ENCODE measurements at regions not wholly inside any gene's neighbourhood (a gene's known extent, or its start where the extent isn't known, plus 50 kb on each side); places are given as distances from the start of the nearest gene placed in this dataset.

- Mint-ChIP-seq H3K4me3 (ENCODE audit: low read depth, unreplicated experiment) (no peak overlapping the region), H3K36me3 (ENCODE audit: insufficient read depth, unreplicated experiment) (no peaks in the 10 kb centered on the region), H3K4me1 (ENCODE audit: low read depth, unreplicated experiment) (no peaks in the 10 kb centered on the region), H3K27me3 (ENCODE audit: unreplicated experiment) (no peaks in the 10 kb centered on the region), H3K27ac (ENCODE audit: unreplicated experiment) (no peak overlapping the region), H3K9me3 (ENCODE audit: low read depth, unreplicated experiment) (no peaks in the 10 kb centered on the region)
- BruUV-seq (replicated peaks) = no TSS peak
- intact Hi-C loops (cut with micrococcal nuclease; ENCODE audit: unreplicated experiment) = no loop called here
- DNase-seq = no peak
- TF ChIP-seq, protein P1, sequence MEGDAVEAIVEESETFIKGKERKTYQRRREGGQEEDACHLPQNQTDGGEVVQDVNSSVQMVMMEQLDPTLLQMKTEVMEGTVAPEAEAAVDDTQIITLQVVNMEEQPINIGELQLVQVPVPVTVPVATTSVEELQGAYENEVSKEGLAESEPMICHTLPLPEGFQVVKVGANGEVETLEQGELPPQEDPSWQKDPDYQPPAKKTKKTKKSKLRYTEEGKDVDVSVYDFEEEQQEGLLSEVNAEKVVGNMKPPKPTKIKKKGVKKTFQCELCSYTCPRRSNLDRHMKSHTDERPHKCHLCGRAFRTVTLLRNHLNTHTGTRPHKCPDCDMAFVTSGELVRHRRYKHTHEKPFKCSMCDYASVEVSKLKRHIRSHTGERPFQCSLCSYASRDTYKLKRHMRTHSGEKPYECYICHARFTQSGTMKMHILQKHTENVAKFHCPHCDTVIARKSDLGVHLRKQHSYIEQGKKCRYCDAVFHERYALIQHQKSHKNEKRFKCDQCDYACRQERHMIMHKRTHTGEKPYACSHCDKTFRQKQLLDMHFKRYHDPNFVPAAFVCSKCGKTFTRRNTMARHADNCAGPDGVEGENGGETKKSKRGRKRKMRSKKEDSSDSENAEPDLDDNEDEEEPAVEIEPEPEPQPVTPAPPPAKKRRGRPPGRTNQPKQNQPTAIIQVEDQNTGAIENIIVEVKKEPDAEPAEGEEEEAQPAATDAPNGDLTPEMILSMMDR (IDR thresholded peaks at IDR 0.05; ENCODE audit: unreplicated experiment) = no peak
- CTCF ChIA-PET = no interaction called here
Measured at GRCh38 chr9:16145196-16145950, 592.5 kb downstream of the CCDC171 start.

DNA sequence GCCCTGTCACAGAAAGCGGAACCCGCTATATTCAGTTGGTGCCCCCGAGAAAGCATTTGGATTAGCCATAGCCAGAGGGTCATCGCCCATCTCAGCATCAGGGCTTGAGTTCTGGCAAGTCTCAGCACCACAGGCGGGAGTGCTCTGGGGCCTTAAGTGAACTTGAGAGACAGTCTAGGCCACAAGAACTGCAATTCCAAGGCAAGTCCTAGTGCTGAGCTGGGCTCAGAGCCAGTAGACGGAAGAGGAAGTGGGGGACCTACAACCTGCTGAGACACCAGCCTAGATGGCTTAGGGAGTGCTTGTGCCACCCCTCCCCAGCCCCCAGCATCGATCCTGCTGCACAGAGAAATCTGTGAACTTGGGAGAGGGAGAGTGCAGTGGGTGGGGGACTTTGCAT lies 594.9 kb downstream of the CCDC171 start:
- no peak overlapping the region for H3K4me3 Mint-ChIP-seq (ENCODE audit: low read depth, unreplicated experiment)
- no peaks in the 10 kb centered on the region for H3K9me3 Mint-ChIP-seq (ENCODE audit: low read depth, unreplicated experiment)
- BruUV-seq (replicated peaks) = no TSS peak
- TF ChIP-seq, protein P1 (IDR thresholded peaks at IDR 0.05; ENCODE audit: unreplicated experiment) = no peak
- CTCF ChIA-PET = no interaction called here
- H3K27me3 Mint-ChIP-seq (ENCODE audit: unreplicated experiment) = no peaks in the 10 kb centered on the region
- H3K27ac Mint-ChIP-seq (ENCODE audit: unreplicated experiment) = no peak overlapping the region
- H3K4me1 Mint-ChIP-seq (ENCODE audit: low read depth, unreplicated experiment) = no peaks in the 10 kb centered on the region
- intact Hi-C loops (cut with micrococcal nuclease; ENCODE audit: unreplicated experiment) = no loop called here
- H3K36me3 Mint-ChIP-seq (ENCODE audit: insufficient read depth, unreplicated experiment) = no peaks in the 10 kb centered on the region
- DNase-seq = no peak

DNA sequence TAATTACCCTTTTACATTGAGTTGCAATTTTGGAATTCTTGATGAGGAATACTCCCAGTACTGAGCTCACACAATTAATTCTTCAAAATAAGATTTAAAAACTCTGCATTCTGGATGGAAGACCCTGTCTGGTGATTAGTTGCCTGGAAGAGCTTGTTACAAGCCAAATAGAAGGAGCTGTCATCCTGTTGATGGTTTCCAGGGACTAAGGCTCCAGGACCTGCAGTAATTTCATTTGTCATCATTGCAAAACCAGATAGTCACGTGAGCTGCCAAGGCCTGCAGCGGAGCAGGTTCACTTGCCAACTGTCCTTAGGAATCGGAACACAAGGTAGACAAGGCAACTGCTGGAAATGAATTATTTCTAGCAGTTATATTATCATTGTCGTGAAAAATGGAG lies 597.7 kb downstream of the CCDC171 start:
- H3K9me3 Mint-ChIP-seq (ENCODE audit: low read depth, unreplicated experiment) = no peaks in the 10 kb centered on the region
- no peak overlapping the region for H3K27ac Mint-ChIP-seq (ENCODE audit: unreplicated experiment)
- H3K27me3 Mint-ChIP-seq (ENCODE audit: unreplicated experiment) = no peaks in the 10 kb centered on the region
- no TSS peak for BruUV-seq (replicated peaks)
- H3K4me1 Mint-ChIP-seq (ENCODE audit: low read depth, unreplicated experiment) = peaks cover 10% of the 10 kb centered on the region
- no peak overlapping the region for H3K4me3 Mint-ChIP-seq (ENCODE audit: low read depth, unreplicated experiment)
- DNase-seq = no peak
- intact Hi-C loops (cut with micrococcal nuclease; ENCODE audit: unreplicated experiment) = no loop called here
- CTCF ChIA-PET = no interaction called here
- H3K36me3 Mint-ChIP-seq (ENCODE audit: insufficient read depth, unreplicated experiment) = no peaks in the 10 kb centered on the region
- TF ChIP-seq, protein P1 (IDR thresholded peaks at IDR 0.05; ENCODE audit: unreplicated experiment) = no peak

GRCh38 chr9:16150938-16151650 lies 598.3 kb downstream of the CCDC171 start:
- intact Hi-C loops (cut with micrococcal nuclease; ENCODE audit: unreplicated experiment) = no loop called here
- DNase-seq = no peak
- TF ChIP-seq, protein P1 (IDR thresholded peaks at IDR 0.05; ENCODE audit: unreplicated experiment) = no peak
- no peak overlapping the region for H3K27ac Mint-ChIP-seq (ENCODE audit: unreplicated experiment)
- no TSS peak for BruUV-seq (replicated peaks)
- no peaks in the 10 kb centered on the region for H3K9me3 Mint-ChIP-seq (ENCODE audit: low read depth, unreplicated experiment)
- CTCF ChIA-PET = no interaction called here
- H3K4me3 Mint-ChIP-seq (ENCODE audit: low read depth, unreplicated experiment) = no peak overlapping the region
- no peaks in the 10 kb centered on the region for H3K36me3 Mint-ChIP-seq (ENCODE audit: insufficient read depth, unreplicated experiment)
- H3K4me1 Mint-ChIP-seq (ENCODE audit: low read depth, unreplicated experiment) = peaks cover 12% of the 10 kb centered on the region
- no peaks in the 10 kb centered on the region for H3K27me3 Mint-ChIP-seq (ENCODE audit: unreplicated experiment)
